SK-N-SH (cell line): ENCODE measurements at regions not wholly inside any gene's neighbourhood (a gene's known extent, or its start where the extent isn't known, plus 50 kb on each side); places are given as distances from the start of the nearest gene placed in this dataset.

Experiments used
- CTCF ChIA-PET: fragments of 300-600, 350-600 bp; formaldehyde crosslinking; extraction: SDS; loops from one replicate; lab custom pipeline; 2021; lab: Yijun Ruan, JAX
- POLR2A ChIA-PET: fragments of 350-600 bp; sonication (Branson Sonifier 250); formaldehyde crosslinking; extraction: SDS; loops from one replicate; lab custom pipeline; 2020; ENCODE audit warnings: antibody characterized with exemption, inconsistent platforms; lab: Yijun Ruan, JAX
- DNase-seq: peaks from one replicate; pipeline ENCODE4 v3.0.0; 2012
- H2AFZ ChIP-seq: fragments of 200-600 bp; sonication (generic); 2 replicates; pipeline ENCODE4 v1.8.1; 2016; ENCODE audit warnings: antibody characterized with exemption, mild to moderate bottlenecking, low read depth
- H3F3A ChIP-seq: fragments of 200-600 bp; sonication (generic); replicated peaks from 2 replicates; pipeline ENCODE3; 2016; ENCODE audit warnings: antibody characterized with exemption, mild to moderate bottlenecking; ENCODE audit not compliant: insufficient read depth
- H3K27ac ChIP-seq, 2 experiments: fragments of 200-500 bp in 1 of 2; fragments of 200-600 bp in 1 of 2; sonication (Bioruptor generic) in 1 of 2; sonication (generic), shearing (Covaris generic) in 1 of 2; 2 replicates each; pipeline versions ENCODE4 v1.5.1 to v1.6.1; 2014 to 2016; ENCODE audit warnings: low read depth in 2 of 2, inconsistent platforms in 1 of 2, low read length in 1 of 2, mild to moderate bottlenecking in 1 of 2, mixed read lengths in 1 of 2
- H3K27me3 ChIP-seq: fragments of 200-600 bp; sonication (generic), shearing (Covaris generic); 2 replicates; pipeline ENCODE4 v1.6.1; 2016; ENCODE audit warnings: mixed run types; ENCODE audit not compliant: insufficient read depth
- H3K36me3 ChIP-seq, 2 experiments: fragments of 200-500 bp in 1 of 2; fragments of 200-600 bp in 1 of 2; sonication (Bioruptor generic) in 1 of 2; sonication (generic) in 1 of 2; replicated peaks in 1 of 2; 2 replicates each; pipeline versions ENCODE3 to v1.5.1; 2014 to 2016; ENCODE audit warnings: low read length in 1 of 2, mild to moderate bottlenecking in 1 of 2; ENCODE audit not compliant: insufficient read depth in 2 of 2, control insufficient read depth in 1 of 2
- H3K4me1 ChIP-seq, 2 experiments: fragments of 200-500 bp in 1 of 2; fragments of 200-600 bp in 1 of 2; sonication (Bioruptor generic) in 1 of 2; sonication (generic), shearing (Covaris generic) in 1 of 2; 2 replicates each; pipeline versions ENCODE4 v1.5.1 to v1.6.1; 2014 to 2016; ENCODE audit warnings: low read depth in 1 of 2, low read length in 1 of 2, mixed run types in 1 of 2; ENCODE audit not compliant: insufficient read depth in 2 of 2, control insufficient read depth in 1 of 2
- H3K4me2 ChIP-seq: fragments of 200-600 bp; sonication (generic), shearing (Covaris generic); 2 replicates; pipeline ENCODE4 v1.6.1; 2017; ENCODE audit warnings: mixed run types
- H3K4me3 ChIP-seq, 2 experiments: fragments of 200-500 bp in 1 of 2; fragments of 200-600 bp in 1 of 2; sonication (Bioruptor generic) in 1 of 2; sonication (generic), shearing (Covaris generic) in 1 of 2; 2 replicates each; pipeline versions ENCODE4 v1.5.1 to v1.8.1; 2014 to 2016; ENCODE audit warnings: low read depth in 2 of 2, inconsistent platforms in 1 of 2, low read length in 1 of 2, mild to moderate bottlenecking in 1 of 2, mixed read lengths in 1 of 2, moderate library complexity in 1 of 2
- H3K79me2 ChIP-seq: fragments of 200-600 bp; sonication (generic); 2 replicates; pipeline ENCODE4 v1.8.1; 2017; ENCODE audit warnings: mild to moderate bottlenecking; ENCODE audit not compliant: insufficient read depth
- H3K9ac ChIP-seq: fragments of 200-600 bp; sonication (generic); 2 replicates; pipeline ENCODE4 v1.6.1; 2017; ENCODE audit warnings: mixed run types
- H3K9me2 ChIP-seq: fragments of 200-600 bp; sonication (generic); 2 replicates; pipeline ENCODE4 v1.6.1; 2017; ENCODE audit warnings: mixed run types
- H3K9me3 ChIP-seq: fragments of 200-600 bp; sonication (generic); 2 replicates; pipeline ENCODE4 v1.6.1; 2017; ENCODE audit warnings: mixed run types, mild to moderate bottlenecking, moderate library complexity
- H4K20me1 ChIP-seq: fragments of 200-600 bp; sonication (generic); 2 replicates; pipeline ENCODE4 v1.6.1; 2017; ENCODE audit warnings: mild to moderate bottlenecking, mixed run types; ENCODE audit not compliant: insufficient read depth
- CHD2 ChIP-seq: fragments of 150-350 bp; IDR thresholded peaks from 2 replicates; pipeline ENCODE4 v1.6.1; 2018; ENCODE audit warnings: low read length; ENCODE audit not compliant: partially characterized antibody
- CTCF ChIP-seq: fragments of 200-600 bp; sonication (generic); IDR thresholded peaks from 2 replicates; pipeline ENCODE4 v1.6.1; 2017; ENCODE audit warnings: antibody characterized with exemption, mild to moderate bottlenecking, moderate library complexity
- EP300 ChIP-seq, 2 experiments: IDR thresholded peaks; 2 replicates each; pipeline versions ENCODE4 v1.4.0 to v1.6.1; 2012; ENCODE audit warnings: borderline replicate concordance in 1 of 2, low read depth in 1 of 2, low read length in 1 of 2
- EZH2phosphoT487 ChIP-seq: fragments of 200-600 bp; sonication (generic); IDR thresholded peaks from 2 replicates; pipeline ENCODE4 v1.6.1; 2017; ENCODE audit warnings: low read depth, mixed run types, mild to moderate bottlenecking, antibody characterized with exemption, moderate library complexity, borderline replicate concordance
- FOSL2 ChIP-seq: IDR thresholded peaks from 2 replicates; pipeline ENCODE4 v1.4.0; 2012; ENCODE audit warnings: low read depth, mild to moderate bottlenecking, moderate library complexity, borderline replicate concordance
- FOXM1 ChIP-seq: IDR thresholded peaks from 2 replicates; pipeline ENCODE4 v1.4.0; 2012; ENCODE audit warnings: low read depth, mild to moderate bottlenecking
- GABPA ChIP-seq: IDR thresholded peaks from 2 replicates; pipeline ENCODE4 v1.4.0; 2012; ENCODE audit warnings: low read depth, mild to moderate bottlenecking
- MAX ChIP-seq: IDR thresholded peaks from 2 replicates; pipeline ENCODE4 v1.4.0; 2012; ENCODE audit warnings: low read depth
- MEF2A ChIP-seq: IDR thresholded peaks from 2 replicates; pipeline ENCODE4 v1.4.0; 2012; ENCODE audit warnings: low read depth, borderline replicate concordance
- NFIC ChIP-seq: IDR thresholded peaks from 2 replicates; pipeline ENCODE4 v1.4.0; 2012; ENCODE audit warnings: borderline replicate concordance
- NRF1 ChIP-seq: IDR thresholded peaks from 2 replicates; pipeline ENCODE4 v1.6.1; 2012; ENCODE audit warnings: low read depth, mild to moderate bottlenecking, low read length
- POLR2AphosphoS5 ChIP-seq: IDR thresholded peaks from 2 replicates; pipeline ENCODE4 v1.6.1; 2012; ENCODE audit warnings: low read depth, low read length
- RCOR1 ChIP-seq: fragments of 150-350 bp; IDR thresholded peaks from 2 replicates; pipeline ENCODE4 v1.6.1; 2017; ENCODE audit warnings: antibody characterized with exemption, low read length
- RFX5 ChIP-seq: IDR thresholded peaks from 2 replicates; pipeline ENCODE4 v1.6.1; 2012; ENCODE audit warnings: mild to moderate bottlenecking, improper control_type of control experiment, low read length
- RXRA ChIP-seq: IDR thresholded peaks from 2 replicates; pipeline ENCODE4 v1.4.0; 2012; ENCODE audit warnings: low read depth, mild to moderate bottlenecking, borderline replicate concordance
- SIN3A ChIP-seq: IDR thresholded peaks from 2 replicates; pipeline ENCODE4 v1.6.1; 2012; ENCODE audit warnings: low read depth, mild to moderate bottlenecking, low read length, moderate library complexity, borderline replicate concordance
- TCF12 ChIP-seq: IDR thresholded peaks from 2 replicates; pipeline ENCODE4 v1.4.0; 2012
- USF1 ChIP-seq: IDR thresholded peaks from 2 replicates; pipeline ENCODE4 v1.4.0; 2012; ENCODE audit warnings: low read depth, borderline replicate concordance
- YY1 ChIP-seq: IDR thresholded peaks from 2 replicates; pipeline ENCODE4 v1.4.0; 2012; ENCODE audit warnings: low read depth, mild to moderate bottlenecking
- WGBS: methylation state at CpG from one replicate; pipeline ENCODE4 v1.1.6; 2017; ENCODE audit warnings: low lambda C conversion rate; 5-methylcytosine and 5-hydroxymethylcytosine counted together
- TF ChIP-seq, protein P1 (sequence below): IDR thresholded peaks from 2 replicates; pipeline ENCODE4 v1.6.1; 2012; ENCODE audit warnings: mild to moderate bottlenecking, low read depth, low read length, moderate library complexity

- H4K20me1 ChIP-seq = no peaks in the 10 kb centered on the region
- H3K9me2 ChIP-seq = no peaks in the 10 kb centered on the region
- H2AFZ ChIP-seq = no peak overlapping the region
- no peaks in the 10 kb centered on the region; a peak in 1 of 4 replicates for H3K4me1 ChIP-seq
- no peaks in the 10 kb centered on the region for H3F3A ChIP-seq
- no peak overlapping the region for H3K4me2 ChIP-seq
- no peaks in the 10 kb centered on the region for H3K27me3 ChIP-seq
- H3K27ac ChIP-seq = no peak overlapping the region
- no peaks in the 10 kb centered on the region for H3K79me2 ChIP-seq
- H3K9me3 ChIP-seq = no peaks in the 10 kb centered on the region
- no peak overlapping the region for H3K4me3 ChIP-seq
- H3K36me3 ChIP-seq = no peaks in the 10 kb centered on the region
- TF ChIP-seq GABPA (no peak), RCOR1 (no peak), YY1 (no peak), SIN3A (no peak), RXRA (no peak)
- TF ChIP-seq, all 33 proteins: peak for 0
- ChIA-PET POLR2A (no interaction called here), CTCF (interaction anchor here (1.3 kb wide), 1 partner anchor 9 kb away, joined by 4 read pairs; no protein-coding TSS in a partner anchor)
- DNase-seq = no peak
- WGBS = 59% methylated on average over 5 of the region's 18 CpGs
- H3K9ac ChIP-seq = no peak overlapping the region
Observed at GRCh38 chr20:47886454-47887041, 101.3 kb upstream of the SULF2 start.

DNA sequence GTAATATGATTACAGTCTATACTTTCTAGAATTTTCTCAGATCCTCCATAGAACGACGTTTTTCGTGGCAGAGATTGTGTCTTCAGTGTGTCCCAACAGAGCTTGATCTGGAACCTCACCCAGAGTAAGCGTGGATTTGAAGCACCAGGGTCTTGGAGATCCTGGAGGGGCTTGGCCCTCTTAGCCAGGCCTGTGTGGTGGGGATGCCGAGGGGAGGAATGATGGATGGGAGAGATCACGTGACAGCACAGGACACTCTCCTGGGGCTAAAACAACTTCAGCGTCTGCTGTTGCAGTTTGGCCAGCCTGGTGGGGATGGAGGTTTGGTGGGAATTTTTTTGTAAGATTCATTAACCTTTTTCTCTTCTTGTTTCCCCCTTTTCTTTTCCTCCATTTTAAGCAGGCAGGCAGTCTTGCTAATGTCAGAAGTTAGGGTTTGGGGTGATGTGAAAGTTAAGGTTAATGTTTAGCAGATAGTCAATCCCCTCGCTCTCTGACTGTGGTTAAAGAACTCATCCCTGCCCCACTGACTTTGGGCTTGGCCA lies 100.7 kb upstream of the SULF2 start:
- H3K4me2 ChIP-seq = no peak overlapping the region
- no peaks in the 10 kb centered on the region; a peak in 1 of 4 replicates for H3K4me1 ChIP-seq
- no peaks in the 10 kb centered on the region for H3K9me2 ChIP-seq
- H3K27me3 ChIP-seq = no peaks in the 10 kb centered on the region
- no peaks in the 10 kb centered on the region for H3K36me3 ChIP-seq
- H2AFZ ChIP-seq = no peak overlapping the region
- no peak overlapping the region for H3K9ac ChIP-seq
- no peak overlapping the region for H3K4me3 ChIP-seq
- no peaks in the 10 kb centered on the region for H3K79me2 ChIP-seq
- H3K9me3 ChIP-seq = no peaks in the 10 kb centered on the region
- CTCF ChIA-PET = interaction anchor here (1.3 kb wide), 1 partner anchor 9 kb away, joined by 4 read pairs; no protein-coding TSS in a partner anchor
- POLR2A ChIA-PET = no interaction called here
- TF ChIP-seq MAX = no peak
- TF ChIP-seq MEF2A = no peak
- TF ChIP-seq NFIC = no peak
- no peak for TF ChIP-seq RCOR1
- TF ChIP-seq USF1 = no peak
- TF ChIP-seq EP300 (IDR thresholded peaks at IDR 0.05; ENCODE audit: borderline replicate concordance in 1 of 2, low read depth in 1 of 2, low read length in 1 of 2) = no peak
- no peak for TF ChIP-seq RXRA
- TF ChIP-seq NRF1 = no peak
- no peak for TF ChIP-seq POLR2AphosphoS5
- no peak for TF ChIP-seq FOXM1
- TF ChIP-seq, protein P1, sequence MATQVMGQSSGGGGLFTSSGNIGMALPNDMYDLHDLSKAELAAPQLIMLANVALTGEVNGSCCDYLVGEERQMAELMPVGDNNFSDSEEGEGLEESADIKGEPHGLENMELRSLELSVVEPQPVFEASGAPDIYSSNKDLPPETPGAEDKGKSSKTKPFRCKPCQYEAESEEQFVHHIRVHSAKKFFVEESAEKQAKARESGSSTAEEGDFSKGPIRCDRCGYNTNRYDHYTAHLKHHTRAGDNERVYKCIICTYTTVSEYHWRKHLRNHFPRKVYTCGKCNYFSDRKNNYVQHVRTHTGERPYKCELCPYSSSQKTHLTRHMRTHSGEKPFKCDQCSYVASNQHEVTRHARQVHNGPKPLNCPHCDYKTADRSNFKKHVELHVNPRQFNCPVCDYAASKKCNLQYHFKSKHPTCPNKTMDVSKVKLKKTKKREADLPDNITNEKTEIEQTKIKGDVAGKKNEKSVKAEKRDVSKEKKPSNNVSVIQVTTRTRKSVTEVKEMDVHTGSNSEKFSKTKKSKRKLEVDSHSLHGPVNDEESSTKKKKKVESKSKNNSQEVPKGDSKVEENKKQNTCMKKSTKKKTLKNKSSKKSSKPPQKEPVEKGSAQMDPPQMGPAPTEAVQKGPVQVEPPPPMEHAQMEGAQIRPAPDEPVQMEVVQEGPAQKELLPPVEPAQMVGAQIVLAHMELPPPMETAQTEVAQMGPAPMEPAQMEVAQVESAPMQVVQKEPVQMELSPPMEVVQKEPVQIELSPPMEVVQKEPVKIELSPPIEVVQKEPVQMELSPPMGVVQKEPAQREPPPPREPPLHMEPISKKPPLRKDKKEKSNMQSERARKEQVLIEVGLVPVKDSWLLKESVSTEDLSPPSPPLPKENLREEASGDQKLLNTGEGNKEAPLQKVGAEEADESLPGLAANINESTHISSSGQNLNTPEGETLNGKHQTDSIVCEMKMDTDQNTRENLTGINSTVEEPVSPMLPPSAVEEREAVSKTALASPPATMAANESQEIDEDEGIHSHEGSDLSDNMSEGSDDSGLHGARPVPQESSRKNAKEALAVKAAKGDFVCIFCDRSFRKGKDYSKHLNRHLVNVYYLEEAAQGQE = no peak
- no peak for TF ChIP-seq CTCF
- no peak for TF ChIP-seq CHD2
- TF ChIP-seq EZH2phosphoT487 = no peak
- TF ChIP-seq SIN3A = no peak
- no peak for TF ChIP-seq RFX5
- no peak for TF ChIP-seq TCF12
- no peak for TF ChIP-seq FOSL2
- no peak overlapping the region for H3K27ac ChIP-seq
- H4K20me1 ChIP-seq = no peaks in the 10 kb centered on the region
- H3F3A ChIP-seq = no peaks in the 10 kb centered on the region
- WGBS = 53% methylated on average over 8 of the region's 8 CpGs
- no peak for DNase-seq
